ENCODE measurements at regions not wholly inside any gene's neighbourhood (a gene's known extent, or its start where the extent isn't known, plus 50 kb on each side); places are given as distances from the start of the nearest gene placed in this dataset.

DNA sequence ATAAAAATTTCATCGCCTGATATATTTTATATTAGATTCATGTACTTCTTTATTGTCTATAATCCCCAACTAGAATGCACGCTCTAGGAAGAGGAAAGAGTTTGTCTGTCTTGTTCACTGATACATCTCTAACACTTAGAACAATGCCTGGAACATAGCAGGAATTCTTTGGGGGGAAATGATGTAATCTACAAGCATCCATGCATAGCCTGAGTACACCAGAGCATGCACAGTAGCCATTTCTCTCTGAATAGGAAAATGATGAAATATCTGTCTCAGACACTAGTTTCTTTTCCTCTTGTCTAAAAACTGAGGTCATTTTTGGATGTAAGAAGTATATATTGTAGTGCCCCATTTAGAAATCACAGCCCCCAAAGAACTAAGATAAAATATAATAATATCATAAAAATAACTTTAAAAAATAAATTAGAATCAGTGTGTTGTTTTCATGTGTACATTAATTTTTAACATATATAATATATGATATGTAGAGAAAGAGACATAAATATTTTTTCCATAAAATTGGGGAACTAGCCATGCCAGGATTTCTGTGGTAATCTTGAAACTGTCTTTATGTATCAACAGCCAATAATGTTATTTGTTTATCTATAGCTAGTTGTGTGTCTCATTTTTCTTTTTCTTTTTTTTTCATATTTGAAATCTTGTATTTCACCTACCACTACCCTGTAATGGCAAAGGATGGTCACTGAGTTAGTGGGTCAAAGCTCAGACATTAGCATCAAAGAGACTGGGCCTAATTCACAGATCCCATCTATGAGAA is 155.6 kb upstream of the TMCC3 start:
- Histone ChIP-seq H3K27ac (ENCODE audit: low read depth, low read length) (no peak overlapping the region), H3K9ac (ENCODE audit: low read length) (no peak overlapping the region), H3K4me3 (ENCODE audit: low read length) (no peak overlapping the region), H3K4me1 (ENCODE audit: control insufficient read depth, insufficient read depth, low read length) (no peaks in the 10 kb centered on the region), H3K36me3 (ENCODE audit: control insufficient read depth, insufficient read depth, low read length) (no peaks in the 10 kb centered on the region), H3K27me3 (ENCODE audit: control insufficient read depth, insufficient read depth, low read length) (no peaks in the 10 kb centered on the region)

DNA sequence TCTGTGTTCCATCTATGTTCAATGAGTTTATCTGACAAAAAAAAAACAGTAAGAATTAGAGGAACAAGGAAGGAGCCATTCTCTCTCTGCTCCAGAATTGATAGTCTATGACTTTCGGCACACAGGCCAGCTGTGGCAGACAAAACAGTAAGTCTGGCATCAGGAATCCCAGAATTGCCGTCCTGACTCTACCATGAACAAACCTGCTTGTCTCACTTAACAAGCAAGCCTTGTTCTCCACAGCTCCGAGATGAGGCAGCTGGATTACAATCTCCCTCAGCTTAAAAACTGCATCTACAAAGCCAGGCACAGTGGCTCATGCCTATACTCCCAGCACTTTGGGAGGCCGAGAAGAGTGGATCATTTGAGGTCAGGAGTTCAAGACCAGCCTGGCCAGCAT is 153.6 kb upstream of the TMCC3 start:
- H3K27ac ChIP-seq (ENCODE audit: low read depth, low read length), result no peak overlapping the region
- no peak overlapping the region for H3K9ac ChIP-seq (ENCODE audit: low read length)
- no peaks in the 10 kb centered on the region for H3K27me3 ChIP-seq (ENCODE audit: control insufficient read depth, insufficient read depth, low read length)
- no peaks in the 10 kb centered on the region for H3K36me3 ChIP-seq (ENCODE audit: control insufficient read depth, insufficient read depth, low read length)
- H3K4me1 ChIP-seq (ENCODE audit: control insufficient read depth, insufficient read depth, low read length), result no peaks in the 10 kb centered on the region
- no peak overlapping the region for H3K4me3 ChIP-seq (ENCODE audit: low read length)

GRCh38 chr12:94802796-94803195 is 152.4 kb upstream of the TMCC3 start:
- H3K9ac ChIP-seq (ENCODE audit: low read length), result no peak overlapping the region
- H3K36me3 ChIP-seq (ENCODE audit: control insufficient read depth, insufficient read depth, low read length), result no peaks in the 10 kb centered on the region
- H3K27ac ChIP-seq (ENCODE audit: low read depth, low read length), result no peak overlapping the region
- H3K4me3 ChIP-seq (ENCODE audit: low read length), result no peak overlapping the region
- H3K4me1 ChIP-seq (ENCODE audit: control insufficient read depth, insufficient read depth, low read length), result no peaks in the 10 kb centered on the region
- H3K27me3 ChIP-seq (ENCODE audit: control insufficient read depth, insufficient read depth, low read length), result no peaks in the 10 kb centered on the region

DNA sequence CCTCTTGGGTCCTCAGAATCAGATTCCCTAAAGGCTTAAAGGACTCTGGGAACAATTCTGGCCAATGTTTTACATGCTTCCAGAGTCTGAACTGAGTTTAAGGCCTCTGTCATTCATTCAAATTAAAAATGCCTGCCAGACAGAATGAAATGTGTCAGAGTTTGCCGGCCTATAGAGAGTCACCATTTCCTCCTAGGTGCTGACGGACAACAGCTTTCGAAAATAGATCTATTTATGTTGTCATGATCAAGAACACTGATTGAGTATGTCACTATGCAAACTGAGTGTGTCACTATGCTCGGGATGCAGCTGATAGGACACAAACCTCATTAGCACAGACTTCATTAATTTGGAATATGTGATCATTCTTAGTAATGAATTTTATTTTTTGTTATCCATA is 151.4 kb upstream of the TMCC3 start:
- H3K36me3 ChIP-seq (ENCODE audit: control insufficient read depth, insufficient read depth, low read length), result no peaks in the 10 kb centered on the region
- no peak overlapping the region for H3K9ac ChIP-seq (ENCODE audit: low read length)
- H3K27ac ChIP-seq (ENCODE audit: low read depth, low read length), result no peak overlapping the region
- H3K27me3 ChIP-seq (ENCODE audit: control insufficient read depth, insufficient read depth, low read length), result no peaks in the 10 kb centered on the region
- no peak overlapping the region for H3K4me3 ChIP-seq (ENCODE audit: low read length)
- H3K4me1 ChIP-seq (ENCODE audit: control insufficient read depth, insufficient read depth, low read length), result no peaks in the 10 kb centered on the region

GRCh38 chr12:94799136-94799535 is 148.8 kb upstream of the TMCC3 start:
- no peak overlapping the region for H3K9ac ChIP-seq (ENCODE audit: low read length)
- no peaks in the 10 kb centered on the region for H3K4me1 ChIP-seq (ENCODE audit: control insufficient read depth, insufficient read depth, low read length)
- H3K36me3 ChIP-seq (ENCODE audit: control insufficient read depth, insufficient read depth, low read length), result no peaks in the 10 kb centered on the region
- H3K4me3 ChIP-seq (ENCODE audit: low read length), result no peak overlapping the region
- no peak overlapping the region for H3K27ac ChIP-seq (ENCODE audit: low read depth, low read length)
- H3K27me3 ChIP-seq (ENCODE audit: control insufficient read depth, insufficient read depth, low read length), result no peaks in the 10 kb centered on the region

- Histone ChIP-seq H3K4me1 (ENCODE audit: control insufficient read depth, insufficient read depth, low read length) (peaks cover under 1% of the 10 kb centered on the region), H3K27ac (ENCODE audit: low read depth, low read length) (no peak overlapping the region), H3K36me3 (ENCODE audit: control insufficient read depth, insufficient read depth, low read length) (no peaks in the 10 kb centered on the region), H3K4me3 (ENCODE audit: low read length) (no peak overlapping the region), H3K9ac (ENCODE audit: low read length) (no peak overlapping the region), H3K27me3 (ENCODE audit: control insufficient read depth, insufficient read depth, low read length) (no peaks in the 10 kb centered on the region)
Measured at GRCh38 chr12:94798113-94798512, 147.8 kb upstream of the TMCC3 start.

- Histone ChIP-seq H3K36me3 (ENCODE audit: control insufficient read depth, insufficient read depth, low read length) (no peaks in the 10 kb centered on the region), H3K4me1 (ENCODE audit: control insufficient read depth, insufficient read depth, low read length) (peaks cover 2% of the 10 kb centered on the region), H3K4me3 (ENCODE audit: low read length) (no peak overlapping the region), H3K27me3 (ENCODE audit: control insufficient read depth, insufficient read depth, low read length) (no peaks in the 10 kb centered on the region), H3K27ac (ENCODE audit: low read depth, low read length) (no peak overlapping the region), H3K9ac (ENCODE audit: low read length) (no peak overlapping the region)
Measured at GRCh38 chr12:94795520-94795919, 145.2 kb upstream of the TMCC3 start.

DNA sequence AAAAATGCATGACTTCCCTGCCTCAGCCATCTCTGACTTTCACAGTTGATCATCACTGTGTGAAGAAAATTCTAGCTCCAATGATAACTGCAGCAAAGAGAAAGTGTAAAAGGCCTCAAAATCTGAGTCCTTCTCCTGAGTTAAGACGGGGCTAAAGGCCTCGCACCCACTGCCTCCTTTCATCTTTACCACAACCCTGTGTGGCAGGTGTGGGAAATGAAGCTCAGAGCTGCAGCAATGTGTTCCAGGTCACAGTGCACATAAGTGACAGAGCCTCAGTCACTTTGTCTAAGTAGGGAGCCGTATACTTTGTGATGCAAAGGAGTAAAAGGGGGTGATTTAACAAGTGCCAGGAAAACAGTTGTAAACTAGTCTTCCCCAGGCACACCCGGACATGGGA is 144.7 kb upstream of the TMCC3 start:
- Histone ChIP-seq H3K9ac (ENCODE audit: low read length) (no peak overlapping the region), H3K27ac (ENCODE audit: low read depth, low read length) (no peak overlapping the region), H3K36me3 (ENCODE audit: control insufficient read depth, insufficient read depth, low read length) (no peaks in the 10 kb centered on the region), H3K4me3 (ENCODE audit: low read length) (no peak overlapping the region), H3K4me1 (ENCODE audit: control insufficient read depth, insufficient read depth, low read length) (peaks cover 2% of the 10 kb centered on the region), H3K27me3 (ENCODE audit: control insufficient read depth, insufficient read depth, low read length) (no peaks in the 10 kb centered on the region)

DNA sequence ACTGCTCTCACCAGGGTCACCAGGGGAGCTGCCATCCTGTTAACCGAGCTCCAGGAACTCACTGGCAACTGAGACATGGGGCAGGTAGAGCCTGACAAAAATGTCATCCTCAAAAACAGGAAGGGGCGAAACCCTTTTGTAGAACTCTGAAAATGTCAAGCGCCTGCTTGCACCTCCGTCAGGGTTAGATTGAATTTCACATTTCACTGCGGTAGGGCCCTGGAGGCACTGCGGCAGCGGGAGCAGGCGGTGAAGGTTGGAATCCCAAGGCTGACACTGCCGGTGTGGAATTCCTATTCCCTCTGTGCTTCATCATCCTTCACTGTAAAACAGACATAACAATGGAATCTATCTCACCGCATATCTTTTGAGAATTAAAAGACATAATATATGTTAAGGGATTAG is 142.8 kb upstream of the TMCC3 start:
- Histone ChIP-seq H3K4me3 (ENCODE audit: low read length) (no peak overlapping the region), H3K4me1 (ENCODE audit: control insufficient read depth, insufficient read depth, low read length) (peaks cover 2% of the 10 kb centered on the region), H3K9ac (ENCODE audit: low read length) (no peak overlapping the region), H3K27ac (ENCODE audit: low read depth, low read length) (no peak overlapping the region), H3K27me3 (ENCODE audit: control insufficient read depth, insufficient read depth, low read length) (no peaks in the 10 kb centered on the region), H3K36me3 (ENCODE audit: control insufficient read depth, insufficient read depth, low read length) (no peaks in the 10 kb centered on the region)

- H3K36me3 ChIP-seq (ENCODE audit: control insufficient read depth, insufficient read depth, low read length), result no peaks in the 10 kb centered on the region
- H3K4me3 ChIP-seq (ENCODE audit: low read length), result no peak overlapping the region
- no peaks in the 10 kb centered on the region for H3K27me3 ChIP-seq (ENCODE audit: control insufficient read depth, insufficient read depth, low read length)
- no peak overlapping the region for H3K9ac ChIP-seq (ENCODE audit: low read length)
- H3K4me1 ChIP-seq (ENCODE audit: control insufficient read depth, insufficient read depth, low read length), result peaks cover 2% of the 10 kb centered on the region
- no peak overlapping the region for H3K27ac ChIP-seq (ENCODE audit: low read depth, low read length)
Measured at GRCh38 chr12:94792693-94793092, 142.3 kb upstream of the TMCC3 start.

GRCh38 chr12:94791933-94792332 is 141.6 kb upstream of the TMCC3 start:
- no peak overlapping the region for H3K4me3 ChIP-seq (ENCODE audit: low read length)
- H3K36me3 ChIP-seq (ENCODE audit: control insufficient read depth, insufficient read depth, low read length), result no peaks in the 10 kb centered on the region
- no peak overlapping the region for H3K27ac ChIP-seq (ENCODE audit: low read depth, low read length)
- peaks cover 2% of the 10 kb centered on the region for H3K4me1 ChIP-seq (ENCODE audit: control insufficient read depth, insufficient read depth, low read length)
- no peaks in the 10 kb centered on the region for H3K27me3 ChIP-seq (ENCODE audit: control insufficient read depth, insufficient read depth, low read length)
- no peak overlapping the region for H3K9ac ChIP-seq (ENCODE audit: low read length)

- no peak overlapping the region for H3K4me3 ChIP-seq (ENCODE audit: low read length)
- no peak overlapping the region for H3K9ac ChIP-seq (ENCODE audit: low read length)
Measured at GRCh38 chr12:94790825-94791224, 140.5 kb upstream of the TMCC3 start.

GRCh38 chr12:94790370-94790769 is 140.0 kb upstream of the TMCC3 start:
- H3K27ac ChIP-seq (ENCODE audit: low read depth, low read length), result no peak overlapping the region
- no peaks in the 10 kb centered on the region for H3K36me3 ChIP-seq (ENCODE audit: control insufficient read depth, insufficient read depth, low read length)
- H3K27me3 ChIP-seq (ENCODE audit: control insufficient read depth, insufficient read depth, low read length), result no peaks in the 10 kb centered on the region
- no peak overlapping the region for H3K4me3 ChIP-seq (ENCODE audit: low read length)
- H3K4me1 ChIP-seq (ENCODE audit: control insufficient read depth, insufficient read depth, low read length), result peaks cover 2% of the 10 kb centered on the region
- H3K9ac ChIP-seq (ENCODE audit: low read length), result no peak overlapping the region

More at GRCh38 chr12:94790825-94791224, 140.5 kb upstream of the TMCC3 start:
- no peaks in the 10 kb centered on the region for H3K27me3 ChIP-seq (ENCODE audit: control insufficient read depth, insufficient read depth, low read length)
- H3K27ac ChIP-seq (ENCODE audit: low read depth, low read length), result no peak overlapping the region
- peaks cover 2% of the 10 kb centered on the region for H3K4me1 ChIP-seq (ENCODE audit: control insufficient read depth, insufficient read depth, low read length)
- H3K36me3 ChIP-seq (ENCODE audit: control insufficient read depth, insufficient read depth, low read length), result no peaks in the 10 kb centered on the region
